ENCODE measurements at regions not wholly inside any gene's neighbourhood (a gene's known extent, or its start where the extent isn't known, plus 50 kb on each side); places are given as distances from the start of the nearest gene placed in this dataset.

GRCh38 chr2:194126418-194126817 lies 1530.6 kb upstream of the SLC39A10 start:
- POLR2A ChIA-PET: no interaction called here
- Histone ChIP-seq H4K20me1 (replicated peaks; ENCODE audit: control insufficient read depth, extremely low read depth, insufficient read depth, low read length) (no peaks in the 10 kb centered on the region), H3K27me3 (ENCODE audit: control insufficient read depth in 2 of 2, insufficient read depth in 2 of 2, low read length in 2 of 2) (no peaks in the 10 kb centered on the region), H3K27ac (ENCODE audit: insufficient read depth, low read depth, low read length) (no peak overlapping the region), H3K4me2 (ENCODE audit: insufficient read depth, low read length) (no peak overlapping the region), H3K9me3 (replicated peaks; ENCODE audit: control insufficient read depth, insufficient read depth, low read length) (no peaks in the 10 kb centered on the region), H3K9me1 (replicated peaks; ENCODE audit: control insufficient read depth, extremely low read depth, insufficient read depth, low read length) (no peaks in the 10 kb centered on the region), H3K36me3 (ENCODE audit: control insufficient read depth in 2 of 2, extremely low read depth in 1 of 2, insufficient read depth in 2 of 2, low read length in 2 of 2) (no peaks in the 10 kb centered on the region), H3K79me2 (ENCODE audit: control insufficient read depth, insufficient read depth, low read length) (no peaks in the 10 kb centered on the region), H3K4me3 (replicated peaks in 1 of 3; ENCODE audit: insufficient read depth in 1 of 3, low read depth in 1 of 3, low read length in 3 of 3) (no peak overlapping the region), H2AFZ (ENCODE audit: low read depth, low read length) (no peak overlapping the region), H3K4me1 (ENCODE audit: control insufficient read depth, extremely low read depth, insufficient read depth, low read length) (no peaks in the 10 kb centered on the region), H3K9ac (replicated peaks; ENCODE audit: extremely low read depth, insufficient read depth, low read length) (no peak overlapping the region)
- dilution Hi-C loops (cut with MboI; ENCODE audit: extremely low pct_ligation_motif_present, low sequenced_read_pairs) (no loop called here), intact Hi-C loops (cut with micrococcal nuclease) (no loop called here)
- TF ChIP-seq MAX (IDR thresholded peaks at IDR 0.05; ENCODE audit: insufficient read depth, insufficient read length): no peak
- TF ChIP-seq GATA2 (IDR thresholded peaks at IDR 0.05; ENCODE audit: insufficient read depth, insufficient read length, low read depth, low read length): no peak
- BruUV-seq (replicated peaks): no TSS peak
- no peak for DNase-seq (ENCODE audit: low read depth, low spot score)
- CTCF ChIA-PET: no interaction called here
- FAIRE-seq: no peak

GRCh38 chr2:194116861-194117260 lies 1540.2 kb upstream of the SLC39A10 start:
- ChIA-PET POLR2A (no interaction called here), CTCF (no interaction called here)
- Histone ChIP-seq H3K27ac (ENCODE audit: insufficient read depth, low read depth, low read length) (no peak overlapping the region), H4K20me1 (replicated peaks; ENCODE audit: control insufficient read depth, extremely low read depth, insufficient read depth, low read length) (no peaks in the 10 kb centered on the region), H3K36me3 (ENCODE audit: control insufficient read depth in 2 of 2, extremely low read depth in 1 of 2, insufficient read depth in 2 of 2, low read length in 2 of 2) (no peaks in the 10 kb centered on the region), H3K4me3 (replicated peaks in 1 of 3; ENCODE audit: insufficient read depth in 1 of 3, low read depth in 1 of 3, low read length in 3 of 3) (no peak overlapping the region), H3K9ac (replicated peaks; ENCODE audit: extremely low read depth, insufficient read depth, low read length) (no peak overlapping the region), H2AFZ (ENCODE audit: low read depth, low read length) (no peak overlapping the region), H3K9me1 (replicated peaks; ENCODE audit: control insufficient read depth, extremely low read depth, insufficient read depth, low read length) (no peaks in the 10 kb centered on the region), H3K9me3 (replicated peaks; ENCODE audit: control insufficient read depth, insufficient read depth, low read length) (no peaks in the 10 kb centered on the region), H3K79me2 (ENCODE audit: control insufficient read depth, insufficient read depth, low read length) (no peaks in the 10 kb centered on the region), H3K4me2 (ENCODE audit: insufficient read depth, low read length) (no peak overlapping the region), H3K27me3 (ENCODE audit: control insufficient read depth in 2 of 2, insufficient read depth in 2 of 2, low read length in 2 of 2) (no peaks in the 10 kb centered on the region), H3K4me1 (ENCODE audit: control insufficient read depth, extremely low read depth, insufficient read depth, low read length) (no peaks in the 10 kb centered on the region)
- dilution Hi-C loops (cut with MboI; ENCODE audit: extremely low pct_ligation_motif_present, low sequenced_read_pairs) (no loop called here), intact Hi-C loops (cut with micrococcal nuclease) (no loop called here)
- no TSS peak for BruUV-seq (replicated peaks)
- TF ChIP-seq CTCF (IDR thresholded peaks at IDR 0.05; ENCODE audit: extremely low read depth in 1 of 2, insufficient read depth in 1 of 2, low read depth in 1 of 2, low read length in 2 of 2) (no peak), POLR2A (IDR thresholded peaks at IDR 0.05; ENCODE audit: low read depth, low read length) (no peak), JUN (IDR thresholded peaks at IDR 0.05; ENCODE audit: borderline replicate concordance, insufficient read depth, insufficient read length, low read depth) (no peak), GATA2 (IDR thresholded peaks at IDR 0.05; ENCODE audit: insufficient read depth, insufficient read length, low read depth, low read length) (no peak), MAX (IDR thresholded peaks at IDR 0.05; ENCODE audit: insufficient read depth, insufficient read length) (no peak), FOS (IDR thresholded peaks at IDR 0.05; ENCODE audit: borderline replicate concordance, insufficient read depth, low read length) (no peak), POLR2AphosphoS5 (IDR thresholded peaks at IDR 0.05; ENCODE audit: insufficient read depth, low read depth, low read length) (no peak), MYC (IDR thresholded peaks at IDR 0.05; ENCODE audit: low read depth, low read length) (no peak), EZH2 (IDR thresholded peaks at IDR 0.05; ENCODE audit: borderline replicate concordance, low read depth, low read length, severe bottlenecking) (no peak)
- DNase-seq (ENCODE audit: low read depth, low spot score) (no peak), FAIRE-seq (no peak)

Measured in endothelial cell of umbilical vein (primary cell).